ENCODE measurements at regions not wholly inside any gene's neighbourhood (a gene's known extent, or its start where the extent isn't known, plus 50 kb on each side); places are given as distances from the start of the nearest gene placed in this dataset.

DNA sequence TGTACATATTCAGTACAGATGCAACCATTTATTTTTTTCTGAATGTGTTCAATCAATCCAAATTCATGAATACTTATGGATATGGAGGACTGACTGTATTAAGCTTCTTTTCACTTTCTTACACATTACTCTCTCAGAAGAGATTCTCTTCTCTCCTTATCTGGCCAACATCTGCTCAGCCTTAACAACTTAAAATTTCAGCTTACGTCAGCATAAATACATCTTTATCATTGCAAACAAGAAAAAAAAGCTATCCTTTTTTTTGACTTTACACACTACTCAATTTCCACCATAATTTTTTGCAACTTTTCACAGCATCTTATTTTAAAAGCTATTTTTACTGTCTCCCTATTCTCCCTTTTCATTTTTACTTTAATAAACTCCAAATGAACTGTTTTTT, 80.9 kb upstream of the POT1 start:
- Histone ChIP-seq H3K4me3 (ENCODE audit: low read length) (no peak overlapping the region), H3K9me3 (ENCODE audit: control insufficient read depth in 1 of 2, insufficient read depth in 1 of 2, low read length in 2 of 2) (peaks cover 0 to 2% of the 10 kb centered on the region in 2 experiments), H3K4me1 (ENCODE audit: insufficient read depth, low read length) (no peaks in the 10 kb centered on the region), H3K36me3 (ENCODE audit: insufficient read depth, low read length) (no peaks in the 10 kb centered on the region), H3K27me3 (ENCODE audit: control insufficient read depth in 1 of 2, insufficient read depth in 2 of 2, low read length in 2 of 2) (no peaks in the 10 kb centered on the region), H3K27ac (ENCODE audit: low read depth in 1 of 2, low read length in 2 of 2) (no peak overlapping the region)
- ChIA-PET POLR2A (no interaction called here), CTCF (no interaction called here)
- ATAC-seq (ENCODE audit: poor library complexity) (no peak), DNase-seq (no peak)
- no peaks in the 10 kb centered on the region for H3K4me1 Mint-ChIP-seq (ENCODE audit: low read depth)
- peaks cover 2% of the 10 kb centered on the region for H3K9me3 Mint-ChIP-seq
- peaks cover 5% of the 10 kb centered on the region for H3K27me3 Mint-ChIP-seq
- H3K36me3 Mint-ChIP-seq (ENCODE audit: low read depth): no peaks in the 10 kb centered on the region
- intact Hi-C loops (cut with DNase I, micrococcal nuclease): no loop called here
- H3K4me3 Mint-ChIP-seq: no peak overlapping the region
- TF ChIP-seq, protein P1, sequence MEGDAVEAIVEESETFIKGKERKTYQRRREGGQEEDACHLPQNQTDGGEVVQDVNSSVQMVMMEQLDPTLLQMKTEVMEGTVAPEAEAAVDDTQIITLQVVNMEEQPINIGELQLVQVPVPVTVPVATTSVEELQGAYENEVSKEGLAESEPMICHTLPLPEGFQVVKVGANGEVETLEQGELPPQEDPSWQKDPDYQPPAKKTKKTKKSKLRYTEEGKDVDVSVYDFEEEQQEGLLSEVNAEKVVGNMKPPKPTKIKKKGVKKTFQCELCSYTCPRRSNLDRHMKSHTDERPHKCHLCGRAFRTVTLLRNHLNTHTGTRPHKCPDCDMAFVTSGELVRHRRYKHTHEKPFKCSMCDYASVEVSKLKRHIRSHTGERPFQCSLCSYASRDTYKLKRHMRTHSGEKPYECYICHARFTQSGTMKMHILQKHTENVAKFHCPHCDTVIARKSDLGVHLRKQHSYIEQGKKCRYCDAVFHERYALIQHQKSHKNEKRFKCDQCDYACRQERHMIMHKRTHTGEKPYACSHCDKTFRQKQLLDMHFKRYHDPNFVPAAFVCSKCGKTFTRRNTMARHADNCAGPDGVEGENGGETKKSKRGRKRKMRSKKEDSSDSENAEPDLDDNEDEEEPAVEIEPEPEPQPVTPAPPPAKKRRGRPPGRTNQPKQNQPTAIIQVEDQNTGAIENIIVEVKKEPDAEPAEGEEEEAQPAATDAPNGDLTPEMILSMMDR (IDR thresholded peaks at IDR 0.05): no peak
- H3K27ac Mint-ChIP-seq: no peak overlapping the region

DNA sequence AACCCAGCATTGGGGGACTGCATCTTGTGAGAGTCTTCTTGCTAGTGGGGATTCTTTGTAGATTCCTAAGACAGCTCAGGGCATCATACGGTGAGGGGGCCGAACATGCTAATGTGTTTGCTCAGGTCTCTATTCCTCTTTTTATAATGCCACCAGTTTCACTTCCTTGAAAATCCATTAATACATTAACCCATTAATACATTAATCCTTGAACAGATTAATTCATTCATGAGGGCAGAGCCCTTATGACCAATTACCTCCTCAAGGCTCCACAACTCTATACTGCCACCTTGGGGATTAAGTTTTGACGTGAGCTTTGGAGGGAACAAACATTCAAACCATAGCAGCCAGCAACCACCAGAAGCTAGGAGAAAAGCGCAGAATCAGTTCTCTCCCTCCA, 67.2 kb upstream of the POT1 start:
- DNase-seq (no peak), ATAC-seq (ENCODE audit: poor library complexity) (no peak)
- ChIA-PET POLR2A (no interaction called here), CTCF (no interaction called here)
- peaks cover 0 to 9% of the 10 kb centered on the region in 2 experiments for H3K9me3 ChIP-seq (ENCODE audit: control insufficient read depth in 1 of 2, insufficient read depth in 1 of 2, low read length in 2 of 2)
- H3K9me3 Mint-ChIP-seq: peaks cover 11% of the 10 kb centered on the region
- H3K4me3 ChIP-seq (ENCODE audit: low read length): no peak overlapping the region
- H3K4me1 Mint-ChIP-seq (ENCODE audit: low read depth): no peaks in the 10 kb centered on the region
- no peaks in the 10 kb centered on the region for H3K27me3 ChIP-seq (ENCODE audit: control insufficient read depth in 1 of 2, insufficient read depth in 2 of 2, low read length in 2 of 2)
- H3K27ac ChIP-seq (ENCODE audit: low read depth in 1 of 2, low read length in 2 of 2): no peak overlapping the region
- H3K27me3 Mint-ChIP-seq: no peaks in the 10 kb centered on the region
- intact Hi-C loops (cut with DNase I, micrococcal nuclease): no loop called here
- no peak overlapping the region for H3K27ac Mint-ChIP-seq
- TF ChIP-seq, protein P1 (IDR thresholded peaks at IDR 0.05): no peak
- H3K4me1 ChIP-seq (ENCODE audit: insufficient read depth, low read length): no peaks in the 10 kb centered on the region
- H3K36me3 Mint-ChIP-seq (ENCODE audit: low read depth): no peaks in the 10 kb centered on the region
- no peaks in the 10 kb centered on the region for H3K36me3 ChIP-seq (ENCODE audit: insufficient read depth, low read length)
- no peak overlapping the region for H3K4me3 Mint-ChIP-seq

DNA sequence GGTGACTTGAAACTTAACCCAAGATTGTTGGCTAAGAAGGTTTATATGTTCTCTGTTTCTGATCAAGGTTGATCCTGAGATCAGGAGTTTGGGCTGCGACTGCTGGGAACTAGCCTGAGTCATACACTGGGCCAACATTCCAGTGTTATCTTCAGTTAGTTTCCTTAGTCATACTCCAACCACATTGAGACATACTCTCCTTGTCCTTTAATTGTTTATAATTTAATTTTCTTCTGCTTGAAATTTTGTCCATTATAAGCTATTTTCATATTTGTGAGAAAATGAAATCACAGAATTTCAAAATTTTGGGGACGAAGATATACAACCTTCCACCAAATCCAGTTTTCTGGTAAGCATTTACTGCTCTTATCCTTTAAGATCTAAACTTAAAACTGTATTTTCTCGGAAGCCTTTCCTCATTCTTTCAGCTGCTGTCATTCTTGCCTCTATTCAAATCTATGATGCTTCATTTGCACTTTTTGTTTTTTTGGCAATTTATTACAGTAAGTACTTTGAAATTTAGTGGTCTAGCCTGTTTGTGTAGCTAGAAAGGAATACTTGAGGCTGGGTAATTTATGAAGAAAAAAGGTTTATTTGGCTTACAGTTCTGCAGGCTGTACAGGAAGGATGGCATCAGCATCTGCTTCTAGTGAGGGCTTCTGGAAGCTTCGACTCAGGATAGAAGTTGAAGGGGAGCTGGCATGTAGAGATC, 63.4 kb upstream of the POT1 start:
- H3K27ac Mint-ChIP-seq: no peak overlapping the region
- no peak overlapping the region for H3K4me3 Mint-ChIP-seq
- intact Hi-C loops (cut with DNase I, micrococcal nuclease): no loop called here
- Histone ChIP-seq H3K4me3 (ENCODE audit: low read length) (no peak overlapping the region), H3K27me3 (ENCODE audit: control insufficient read depth in 1 of 2, insufficient read depth in 2 of 2, low read length in 2 of 2) (no peaks in the 10 kb centered on the region), H3K4me1 (ENCODE audit: insufficient read depth, low read length) (no peaks in the 10 kb centered on the region), H3K27ac (ENCODE audit: low read depth in 1 of 2, low read length in 2 of 2) (no peak overlapping the region), H3K36me3 (ENCODE audit: insufficient read depth, low read length) (no peaks in the 10 kb centered on the region), H3K9me3 (ENCODE audit: control insufficient read depth in 1 of 2, insufficient read depth in 1 of 2, low read length in 2 of 2) (peaks cover 0 to 6% of the 10 kb centered on the region in 2 experiments)
- ChIA-PET CTCF (no interaction called here), POLR2A (no interaction called here)
- TF ChIP-seq, protein P1 (IDR thresholded peaks at IDR 0.05): no peak
- H3K4me1 Mint-ChIP-seq (ENCODE audit: low read depth): no peaks in the 10 kb centered on the region
- no peaks in the 10 kb centered on the region for H3K27me3 Mint-ChIP-seq
- no peaks in the 10 kb centered on the region for H3K36me3 Mint-ChIP-seq (ENCODE audit: low read depth)
- peaks cover 4% of the 10 kb centered on the region for H3K9me3 Mint-ChIP-seq
- DNase-seq (no peak), ATAC-seq (ENCODE audit: poor library complexity) (no peak)

Measured in CD4-positive, alpha-beta T cell (primary cell).